Lung (tissue), 11 donors: ENCODE measurements at regions not wholly inside any gene's neighbourhood (a gene's known extent, or its start where the extent isn't known, plus 50 kb on each side); places are given as distances from the start of the nearest gene placed in this dataset.

Experiments used
- ATAC-seq: fragments of 200-7000 bp; cut with Tn5 transposase; one replicate; pipeline ENCODE4 v1.9.1; 2020; ENCODE audit warnings: moderate number of reproducible peaks; ENCODE audit not compliant: insufficient read depth, low FRiP score
- DNase-seq, 3 donors: peaks; one replicate each; pipeline ENCODE4 v3.0.0-alpha.2; 2013 to 2017
- H3K27ac ChIP-seq, 2 donors: one replicate each; pipeline ENCODE4 v1.5.1; 2013; ENCODE audit warnings: mild to moderate bottlenecking in 2 of 2, moderate library complexity in 2 of 2, control low read depth in 1 of 2, inconsistent platforms in 1 of 2, low read depth in 1 of 2, low read length in 1 of 2
- H3K27me3 ChIP-seq, 3 donors: one replicate each; pipeline ENCODE4 v1.5.1; 2013; ENCODE audit warnings: low read length in 2 of 3; ENCODE audit not compliant: control insufficient read depth in 3 of 3, insufficient read depth in 3 of 3
- H3K36me3 ChIP-seq, 4 donors: one replicate each; pipeline ENCODE4 v1.5.1; 2013; ENCODE audit warnings: low read length in 4 of 4, mild to moderate bottlenecking in 1 of 4, moderate library complexity in 1 of 4; ENCODE audit not compliant: control insufficient read depth in 4 of 4, insufficient read depth in 4 of 4
- H3K4me1 ChIP-seq, 5 donors: one replicate each; pipeline ENCODE4 v1.5.1; 2013; ENCODE audit warnings: low read length in 5 of 5, mild to moderate bottlenecking in 2 of 5, moderate library complexity in 1 of 5; ENCODE audit not compliant: control insufficient read depth in 5 of 5, insufficient read depth in 5 of 5
- H3K4me3 ChIP-seq: one replicate; pipeline ENCODE4 v1.5.1; 2013; ENCODE audit warnings: mild to moderate bottlenecking, control low read depth, moderate library complexity
- H3K9ac ChIP-seq, 2 donors: one replicate each; pipeline ENCODE4 v1.5.1; 2013; ENCODE audit warnings: low read length in 2 of 2, control low read depth in 1 of 2; ENCODE audit not compliant: insufficient read depth in 1 of 2
- H3K9me3 ChIP-seq, 4 donors: one replicate each; pipeline ENCODE4 v1.5.1; 2013; ENCODE audit warnings: low read length in 3 of 4, mild to moderate bottlenecking in 1 of 4, moderate library complexity in 1 of 4; ENCODE audit not compliant: control insufficient read depth in 4 of 4, insufficient read depth in 3 of 4
- CTCF ChIP-seq: IDR thresholded peaks from 2 replicates; pipeline ENCODE4 v1.5.1; 2012; ENCODE audit warnings: mild to moderate bottlenecking; ENCODE audit errors: control extremely low read depth, extremely low read depth
- WGBS, 2 donors: extraction: QIAGEN DNeasy Blood & Tissue Kit; methylation state at CpG; one replicate each; pipeline ENCODE4 v1.1.7; 2013; 5-methylcytosine and 5-hydroxymethylcytosine counted together
- donor health status: control.
- donor health status: control.
- donor health status: Bipolar disorder and iron deficiency.
- donor health status: healthy.
- donor health status: DM: yes; HTN: yes; CAD: no.

GRCh38 chr3:24616110-24616829 is 121.6 kb upstream of the THRB start:
- 88 to 93% methylated on average over 1 of the region's 1 CpG for WGBS, 2 donors
- H3K4me3 ChIP-seq: no peak overlapping the region
- H3K27me3 ChIP-seq: no peaks in the 10 kb centered on the region
- no peaks in the 10 kb centered on the region for H3K4me1 ChIP-seq
- no peak overlapping the region for H3K9ac ChIP-seq
- no peaks in the 10 kb centered on the region for H3K36me3 ChIP-seq
- H3K27ac ChIP-seq: no peak overlapping the region
- TF ChIP-seq CTCF: no peak
- no peak for ATAC-seq
- DNase-seq: no peak
- no peaks in the 10 kb centered on the region for H3K9me3 ChIP-seq

- no peak overlapping the region for H3K27ac ChIP-seq
- no peaks in the 10 kb centered on the region for H3K9me3 ChIP-seq
- WGBS, 2 donors: 79% methylated on average over 1 of the region's 1 CpG
- H3K4me3 ChIP-seq: no peak overlapping the region
- no peak overlapping the region for H3K9ac ChIP-seq
- H3K36me3 ChIP-seq: no peaks in the 10 kb centered on the region
- TF ChIP-seq CTCF: no peak
- ATAC-seq: no peak
- DNase-seq: no peak
- no peaks in the 10 kb centered on the region for H3K27me3 ChIP-seq
- H3K4me1 ChIP-seq: no peaks in the 10 kb centered on the region
Measured at GRCh38 chr3:24622138-24622537, 127.5 kb upstream of the THRB start.

GRCh38 chr3:24622696-24623225 is 128.1 kb upstream of the THRB start:
- Histone ChIP-seq H3K9ac (no peak overlapping the region), H3K36me3 (no peaks in the 10 kb centered on the region), H3K4me3 (no peak overlapping the region), H3K27me3 (no peaks in the 10 kb centered on the region), H3K27ac (no peak overlapping the region), H3K4me1 (no peaks in the 10 kb centered on the region), H3K9me3 (no peaks in the 10 kb centered on the region)
- DNase-seq: no peak
- ATAC-seq: no peak
- no peak for TF ChIP-seq CTCF
- WGBS, 2 donors: 37 to 73% methylated on average over 3 of the region's 3 CpGs

- no peak overlapping the region for H3K4me3 ChIP-seq
- H3K27me3 ChIP-seq: no peaks in the 10 kb centered on the region
- H3K36me3 ChIP-seq: no peaks in the 10 kb centered on the region
- no peaks in the 10 kb centered on the region for H3K4me1 ChIP-seq
- ATAC-seq: no peak
- no peaks in the 10 kb centered on the region for H3K9me3 ChIP-seq
- 64 to 79% methylated on average over 3 of the region's 3 CpGs for whole genome bisulfite sequencing, 2 donors
- no peak for DNase-seq
- TF ChIP-seq CTCF: no peak
- H3K27ac ChIP-seq: no peak overlapping the region
- no peak overlapping the region for H3K9ac ChIP-seq
Measured at GRCh38 chr3:24623657-24624056, 129.0 kb upstream of the THRB start.
